ENCODE measurements at regions not wholly inside any gene's neighbourhood (a gene's known extent, or its start where the extent isn't known, plus 50 kb on each side); places are given as distances from the start of the nearest gene placed in this dataset.

DNA sequence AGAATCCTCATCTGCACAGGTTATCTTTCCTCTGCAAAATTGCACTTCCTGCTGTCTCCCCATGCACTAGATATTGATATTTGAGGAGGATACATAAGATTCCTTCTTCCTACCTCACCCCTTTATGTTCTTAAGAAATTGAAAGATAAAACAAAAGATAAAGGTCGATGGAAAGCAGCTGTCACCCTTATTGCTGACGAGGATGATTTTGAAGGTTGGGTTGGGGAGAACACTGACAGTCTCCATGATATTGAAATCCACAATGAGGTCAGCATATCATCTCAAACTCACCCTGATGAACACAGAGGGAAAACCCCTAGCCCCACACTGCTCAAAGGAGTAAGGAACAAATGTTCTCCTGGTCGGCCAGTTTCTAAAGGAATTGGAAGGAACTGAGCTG lies 110.6 kb upstream of the FUT9 start:
- Mint-ChIP-seq H3K27me3 (ENCODE audit: low read depth, poor library complexity) (peaks cover 4% of the 10 kb centered on the region), H3K4me1 (no peaks in the 10 kb centered on the region), H3K27ac (no peak overlapping the region), H3K4me3 (no peak overlapping the region), H3K9me3 (peaks cover under 1% of the 10 kb centered on the region), H3K36me3 (ENCODE audit: low read depth) (no peaks in the 10 kb centered on the region)
- no peak for DNase-seq
- TF ChIP-seq, protein P1, sequence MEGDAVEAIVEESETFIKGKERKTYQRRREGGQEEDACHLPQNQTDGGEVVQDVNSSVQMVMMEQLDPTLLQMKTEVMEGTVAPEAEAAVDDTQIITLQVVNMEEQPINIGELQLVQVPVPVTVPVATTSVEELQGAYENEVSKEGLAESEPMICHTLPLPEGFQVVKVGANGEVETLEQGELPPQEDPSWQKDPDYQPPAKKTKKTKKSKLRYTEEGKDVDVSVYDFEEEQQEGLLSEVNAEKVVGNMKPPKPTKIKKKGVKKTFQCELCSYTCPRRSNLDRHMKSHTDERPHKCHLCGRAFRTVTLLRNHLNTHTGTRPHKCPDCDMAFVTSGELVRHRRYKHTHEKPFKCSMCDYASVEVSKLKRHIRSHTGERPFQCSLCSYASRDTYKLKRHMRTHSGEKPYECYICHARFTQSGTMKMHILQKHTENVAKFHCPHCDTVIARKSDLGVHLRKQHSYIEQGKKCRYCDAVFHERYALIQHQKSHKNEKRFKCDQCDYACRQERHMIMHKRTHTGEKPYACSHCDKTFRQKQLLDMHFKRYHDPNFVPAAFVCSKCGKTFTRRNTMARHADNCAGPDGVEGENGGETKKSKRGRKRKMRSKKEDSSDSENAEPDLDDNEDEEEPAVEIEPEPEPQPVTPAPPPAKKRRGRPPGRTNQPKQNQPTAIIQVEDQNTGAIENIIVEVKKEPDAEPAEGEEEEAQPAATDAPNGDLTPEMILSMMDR (IDR thresholded peaks at IDR 0.05): no peak

DNA sequence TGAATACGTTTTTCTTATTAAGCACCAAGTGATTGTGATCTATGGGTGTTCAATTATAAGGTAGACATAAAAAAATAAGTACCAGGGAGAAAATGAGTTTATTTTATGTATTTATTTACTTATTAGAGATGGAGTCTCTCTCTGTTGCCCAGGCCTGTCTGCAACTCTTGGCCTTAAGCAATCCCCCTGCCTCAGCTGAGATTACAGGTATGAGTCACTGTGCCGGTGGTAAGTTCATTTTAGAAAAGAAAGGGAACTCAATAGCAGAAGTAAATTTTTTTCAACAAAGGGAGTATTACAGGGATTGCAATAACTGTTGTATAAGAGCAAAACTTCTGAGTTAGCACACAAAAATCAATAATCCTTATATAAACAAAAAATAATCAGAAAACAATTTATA lies 98.7 kb upstream of the FUT9 start:
- Mint-ChIP-seq H3K4me1 (no peaks in the 10 kb centered on the region), H3K9me3 (no peaks in the 10 kb centered on the region), H3K4me3 (no peak overlapping the region), H3K27ac (no peak overlapping the region), H3K27me3 (ENCODE audit: low read depth, poor library complexity) (no peaks in the 10 kb centered on the region), H3K36me3 (ENCODE audit: low read depth) (no peaks in the 10 kb centered on the region)
- DNase-seq: no peak
- TF ChIP-seq, protein P1 (IDR thresholded peaks at IDR 0.05): no peak

DNA sequence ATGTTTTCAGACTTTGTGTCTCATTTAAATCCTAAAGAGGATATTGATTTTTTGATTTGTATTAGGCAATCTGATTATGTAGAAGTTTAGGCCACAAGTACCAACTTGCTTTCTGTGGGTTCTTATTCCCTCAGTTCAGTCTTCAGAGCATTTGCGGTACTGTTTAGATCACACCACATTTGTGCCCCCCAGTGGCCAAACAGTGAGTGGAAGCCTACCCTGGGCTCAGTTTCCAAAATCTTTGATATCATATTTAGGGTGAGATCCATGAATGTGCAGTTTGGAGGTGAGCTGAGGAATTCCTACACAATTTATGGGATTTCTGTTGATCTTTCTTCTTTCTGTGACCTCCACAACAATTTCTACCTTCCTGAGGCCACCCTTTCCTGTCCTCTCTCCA lies 92.3 kb upstream of the FUT9 start:
- Mint-ChIP-seq H3K9me3 (no peaks in the 10 kb centered on the region), H3K4me1 (no peaks in the 10 kb centered on the region), H3K36me3 (ENCODE audit: low read depth) (no peaks in the 10 kb centered on the region), H3K27ac (no peak overlapping the region), H3K4me3 (no peak overlapping the region), H3K27me3 (ENCODE audit: low read depth, poor library complexity) (no peaks in the 10 kb centered on the region)
- TF ChIP-seq, protein P1 (IDR thresholded peaks at IDR 0.05): peak; percentile 49
- peak; percentile 19 for DNase-seq

DNA sequence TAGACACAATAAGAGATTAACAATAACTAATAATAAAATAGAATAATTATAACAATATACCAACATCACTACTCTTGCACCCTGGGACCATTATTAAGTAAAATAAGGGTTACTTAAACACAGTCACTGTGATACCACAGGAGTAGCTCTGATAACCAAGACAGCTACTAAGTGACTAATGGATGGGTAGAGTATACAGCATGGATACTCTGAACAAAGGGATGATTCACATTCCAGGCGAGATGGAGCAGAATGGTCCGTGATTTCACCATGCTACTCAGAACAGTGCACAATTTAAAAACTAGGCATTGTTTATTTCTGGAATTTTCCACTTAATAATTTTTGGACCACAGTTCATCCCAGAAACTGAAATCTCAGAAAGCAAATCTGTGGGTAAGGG lies 80.0 kb upstream of the FUT9 start:
- TF ChIP-seq, protein P1 (IDR thresholded peaks at IDR 0.05): no peak
- DNase-seq: no peak
- no peaks in the 10 kb centered on the region for H3K36me3 Mint-ChIP-seq (ENCODE audit: low read depth)
- no peak overlapping the region for H3K27ac Mint-ChIP-seq
- no peaks in the 10 kb centered on the region for H3K4me1 Mint-ChIP-seq
- no peak overlapping the region for H3K4me3 Mint-ChIP-seq
- no peaks in the 10 kb centered on the region for H3K9me3 Mint-ChIP-seq
- H3K27me3 Mint-ChIP-seq (ENCODE audit: low read depth, poor library complexity): peaks cover 4% of the 10 kb centered on the region

DNA sequence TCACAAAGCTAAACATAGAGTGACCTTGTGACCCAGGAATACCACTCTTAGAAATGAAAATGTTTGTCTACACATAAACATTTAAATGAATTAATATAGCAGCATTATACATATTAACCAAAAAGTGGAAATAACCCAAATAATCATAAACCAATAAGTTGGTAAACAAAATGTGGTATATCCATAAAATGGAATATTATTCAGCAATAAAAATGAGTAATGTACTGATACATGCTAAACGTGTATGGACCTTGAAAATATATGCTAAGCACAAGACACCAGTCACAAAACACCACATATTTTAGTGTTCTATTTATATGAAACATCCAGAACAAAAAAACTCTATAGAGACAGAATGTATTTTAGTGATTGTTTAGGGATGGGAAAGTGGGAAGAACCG lies 68.9 kb upstream of the FUT9 start:
- Mint-ChIP-seq H3K36me3 (ENCODE audit: low read depth) (no peaks in the 10 kb centered on the region), H3K27ac (no peak overlapping the region), H3K27me3 (ENCODE audit: low read depth, poor library complexity) (no peaks in the 10 kb centered on the region), H3K4me3 (no peak overlapping the region), H3K4me1 (no peaks in the 10 kb centered on the region), H3K9me3 (no peaks in the 10 kb centered on the region)
- TF ChIP-seq, protein P1 (IDR thresholded peaks at IDR 0.05): no peak
- no peak for DNase-seq

DNA sequence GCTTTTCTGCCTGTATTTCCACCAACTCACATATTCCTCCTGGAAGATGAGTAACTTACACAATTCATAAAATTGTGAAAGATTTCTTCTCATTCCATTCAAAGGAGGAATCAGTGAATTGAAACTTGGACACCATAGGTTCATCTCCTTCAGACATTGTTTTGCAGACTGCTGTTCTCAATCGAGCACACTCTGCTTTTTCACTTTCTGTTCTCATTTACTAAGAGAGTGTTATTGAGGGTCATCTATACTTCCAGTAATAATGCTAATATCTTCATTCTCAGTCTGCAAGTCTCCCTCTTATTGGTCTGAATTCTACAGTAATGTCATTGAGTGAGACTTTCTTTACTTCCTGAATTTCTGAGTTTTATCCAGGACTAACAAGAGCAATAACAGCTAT lies 67.5 kb upstream of the FUT9 start:
- TF ChIP-seq, protein P1 (IDR thresholded peaks at IDR 0.05): no peak
- Mint-ChIP-seq H3K27ac (no peak overlapping the region), H3K9me3 (no peaks in the 10 kb centered on the region), H3K4me1 (no peaks in the 10 kb centered on the region), H3K27me3 (ENCODE audit: low read depth, poor library complexity) (no peaks in the 10 kb centered on the region), H3K4me3 (no peak overlapping the region), H3K36me3 (ENCODE audit: low read depth) (no peaks in the 10 kb centered on the region)
- no peak for DNase-seq
